ENCODE measurements at regions not wholly inside any gene's neighbourhood (a gene's known extent, or its start where the extent isn't known, plus 50 kb on each side); places are given as distances from the start of the nearest gene placed in this dataset.

GRCh38 chr3:191889756-191890155 lies 428.8 kb downstream of the PYDC2 start:
- no peak for DNase-seq
- intact Hi-C loops (cut with DNase I): no loop called here
- Histone ChIP-seq H3K4me1 (replicated peaks in 1 of 2) (no peaks in the 10 kb centered on the region), H3K4me3 (no peak overlapping the region), H3K27ac (no peak overlapping the region), H3K27me3 (no peaks in the 10 kb centered on the region), H3K36me3 (replicated peaks in 1 of 2) (no peaks in the 10 kb centered on the region), H3K9me3 (replicated peaks in 1 of 3) (no peaks in the 10 kb centered on the region)
- TF ChIP-seq, protein P1, sequence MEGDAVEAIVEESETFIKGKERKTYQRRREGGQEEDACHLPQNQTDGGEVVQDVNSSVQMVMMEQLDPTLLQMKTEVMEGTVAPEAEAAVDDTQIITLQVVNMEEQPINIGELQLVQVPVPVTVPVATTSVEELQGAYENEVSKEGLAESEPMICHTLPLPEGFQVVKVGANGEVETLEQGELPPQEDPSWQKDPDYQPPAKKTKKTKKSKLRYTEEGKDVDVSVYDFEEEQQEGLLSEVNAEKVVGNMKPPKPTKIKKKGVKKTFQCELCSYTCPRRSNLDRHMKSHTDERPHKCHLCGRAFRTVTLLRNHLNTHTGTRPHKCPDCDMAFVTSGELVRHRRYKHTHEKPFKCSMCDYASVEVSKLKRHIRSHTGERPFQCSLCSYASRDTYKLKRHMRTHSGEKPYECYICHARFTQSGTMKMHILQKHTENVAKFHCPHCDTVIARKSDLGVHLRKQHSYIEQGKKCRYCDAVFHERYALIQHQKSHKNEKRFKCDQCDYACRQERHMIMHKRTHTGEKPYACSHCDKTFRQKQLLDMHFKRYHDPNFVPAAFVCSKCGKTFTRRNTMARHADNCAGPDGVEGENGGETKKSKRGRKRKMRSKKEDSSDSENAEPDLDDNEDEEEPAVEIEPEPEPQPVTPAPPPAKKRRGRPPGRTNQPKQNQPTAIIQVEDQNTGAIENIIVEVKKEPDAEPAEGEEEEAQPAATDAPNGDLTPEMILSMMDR (IDR thresholded peaks at IDR 0.05): no peak
- TF ChIP-seq POLR2A (IDR thresholded peaks at IDR 0.05): no peak
- WGBS, 4 donors: 59 to 76% (median 69%) methylated on average over 1 of the region's 1 CpG

- Histone ChIP-seq H3K4me3 (no peak overlapping the region), H3K27me3 (no peaks in the 10 kb centered on the region), H3K36me3 (replicated peaks in 1 of 2) (no peaks in the 10 kb centered on the region), H3K9me3 (replicated peaks in 1 of 3) (no peaks in the 10 kb centered on the region), H3K27ac (no peak overlapping the region), H3K4me1 (replicated peaks in 1 of 2) (no peaks in the 10 kb centered on the region)
- no peak for DNase-seq
- intact Hi-C loops (cut with DNase I): no loop called here
- 68 to 80% (median 74%) methylated on average over 1 of the region's 1 CpG for WGBS, 4 donors
- TF ChIP-seq POLR2A (IDR thresholded peaks at IDR 0.05): no peak
- TF ChIP-seq, protein P1 (IDR thresholded peaks at IDR 0.05): no peak
These were observed 433.4 kb downstream of the PYDC2 start for GRCh38 chr3:191894406-191894805.

DNA sequence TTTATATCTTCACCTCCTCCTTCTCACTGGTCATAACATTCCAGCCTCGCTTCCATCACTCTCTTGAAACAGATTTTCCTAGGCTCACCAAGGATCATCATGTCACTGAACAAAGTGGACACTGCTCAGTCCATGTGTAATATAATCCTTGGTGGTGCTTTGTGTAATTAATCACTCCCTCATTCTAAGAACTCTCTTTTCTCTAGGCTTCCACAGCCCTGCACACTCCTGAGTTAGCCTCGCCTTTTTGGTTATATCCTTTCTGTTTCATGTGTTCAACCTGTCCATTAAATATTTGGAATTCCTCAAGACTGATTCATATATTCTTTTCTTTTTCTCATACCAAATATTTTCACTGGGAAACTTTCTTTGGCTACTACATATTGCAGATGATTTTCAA lies 440.8 kb downstream of the PYDC2 start:
- H3K9me3 ChIP-seq (replicated peaks in 1 of 3): no peaks in the 10 kb centered on the region
- no peak overlapping the region for H3K27ac ChIP-seq
- H3K36me3 ChIP-seq (replicated peaks in 1 of 2): no peaks in the 10 kb centered on the region
- no peak for DNase-seq
- no peaks in the 10 kb centered on the region for H3K4me1 ChIP-seq (replicated peaks in 1 of 2)
- TF ChIP-seq POLR2A (IDR thresholded peaks at IDR 0.05): no peak
- TF ChIP-seq, protein P1 (IDR thresholded peaks at IDR 0.05): no peak
- intact Hi-C loops (cut with DNase I): no loop called here
- no peaks in the 10 kb centered on the region for H3K27me3 ChIP-seq
- 87 to 95% (median 91%) methylated on average over 2 of the region's 2 CpGs for WGBS, 4 donors
- no peak overlapping the region for H3K4me3 ChIP-seq

- Histone ChIP-seq H3K4me3 (peak overlapping the region in 1 of 4 donors; percentile 37), H3K9me3 (replicated peaks in 1 of 3) (no peaks in the 10 kb centered on the region), H3K27me3 (no peaks in the 10 kb centered on the region), H3K27ac (no peak overlapping the region), H3K36me3 (replicated peaks in 1 of 2) (no peaks in the 10 kb centered on the region), H3K4me1 (replicated peaks in 1 of 2) (no peaks in the 10 kb centered on the region)
- DNase-seq: no peak
- WGBS, 4 donors: 74 to 77% (median 76%) methylated on average over 11 of the region's 11 CpGs
- intact Hi-C loops (cut with DNase I): no loop called here
- TF ChIP-seq, protein P1 (IDR thresholded peaks at IDR 0.05): no peak
- TF ChIP-seq POLR2A (IDR thresholded peaks at IDR 0.05): no peak
These were observed 451.7 kb downstream of the PYDC2 start for GRCh38 chr3:191912616-191913204.

Data from adrenal gland (tissue), 9 donors.